ENCODE measurements at regions not wholly inside any gene's neighbourhood (a gene's known extent, or its start where the extent isn't known, plus 50 kb on each side); places are given as distances from the start of the nearest gene placed in this dataset.

- ATAC-seq (no peak), DNase-seq (no peak)
- Mint-ChIP-seq H3K36me3 (ENCODE audit: low read depth) (no peaks in the 10 kb centered on the region), H3K4me1 (no peaks in the 10 kb centered on the region), H3K27ac (no peak overlapping the region), H3K27me3 (no peaks in the 10 kb centered on the region), H3K4me3 (no peak overlapping the region)
- no peaks in the 10 kb centered on the region for H3K9me3 ChIP-seq (ENCODE audit: control insufficient read depth, low read length, poor library complexity, severe bottlenecking)
These were observed 437.3 kb upstream of the HTR2A start for GRCh38 chr13:47334173-47334572.

- DNase-seq (no peak), ATAC-seq (no peak)
- H3K4me3 Mint-ChIP-seq: no peak overlapping the region
- no peaks in the 10 kb centered on the region for H3K4me1 Mint-ChIP-seq
- H3K27me3 Mint-ChIP-seq: no peaks in the 10 kb centered on the region
- H3K27ac Mint-ChIP-seq: no peak overlapping the region
- H3K36me3 Mint-ChIP-seq (ENCODE audit: low read depth): no peaks in the 10 kb centered on the region
- no peaks in the 10 kb centered on the region for H3K9me3 ChIP-seq (ENCODE audit: control insufficient read depth, low read length, poor library complexity, severe bottlenecking)
These were observed 435.3 kb upstream of the HTR2A start for GRCh38 chr13:47332149-47332548.

- H3K4me1 Mint-ChIP-seq: no peaks in the 10 kb centered on the region
- no peak for DNase-seq
- H3K27ac Mint-ChIP-seq: no peak overlapping the region
- ATAC-seq: no peak
- H3K36me3 Mint-ChIP-seq (ENCODE audit: low read depth): no peaks in the 10 kb centered on the region
- no peaks in the 10 kb centered on the region for H3K27me3 Mint-ChIP-seq
- H3K4me3 Mint-ChIP-seq: no peak overlapping the region
- no peaks in the 10 kb centered on the region for H3K9me3 ChIP-seq (ENCODE audit: control insufficient read depth, low read length, poor library complexity, severe bottlenecking)
These were observed 433.2 kb upstream of the HTR2A start for GRCh38 chr13:47330031-47330430.

GRCh38 chr13:47327861-47328260 is 431.0 kb upstream of the HTR2A start:
- DNase-seq: no peak
- Mint-ChIP-seq H3K36me3 (ENCODE audit: low read depth) (no peaks in the 10 kb centered on the region), H3K4me3 (no peak overlapping the region), H3K27ac (no peak overlapping the region), H3K4me1 (no peaks in the 10 kb centered on the region), H3K27me3 (no peaks in the 10 kb centered on the region)
- no peak for ATAC-seq
- H3K9me3 ChIP-seq (ENCODE audit: control insufficient read depth, low read length, poor library complexity, severe bottlenecking): no peaks in the 10 kb centered on the region

GRCh38 chr13:47326061-47326460 is 429.2 kb upstream of the HTR2A start:
- Mint-ChIP-seq H3K27ac (no peak overlapping the region), H3K36me3 (ENCODE audit: low read depth) (no peaks in the 10 kb centered on the region), H3K4me1 (no peaks in the 10 kb centered on the region), H3K27me3 (no peaks in the 10 kb centered on the region), H3K4me3 (no peak overlapping the region)
- no peaks in the 10 kb centered on the region for H3K9me3 ChIP-seq (ENCODE audit: control insufficient read depth, low read length, poor library complexity, severe bottlenecking)
- DNase-seq (no peak), ATAC-seq (no peak)

GRCh38 chr13:47317356-47317755 is 420.5 kb upstream of the HTR2A start:
- no peak for ATAC-seq
- Mint-ChIP-seq H3K4me3 (no peak overlapping the region), H3K27ac (no peak overlapping the region), H3K4me1 (no peaks in the 10 kb centered on the region), H3K36me3 (ENCODE audit: low read depth) (no peaks in the 10 kb centered on the region), H3K27me3 (no peaks in the 10 kb centered on the region)
- H3K9me3 ChIP-seq (ENCODE audit: control insufficient read depth, low read length, poor library complexity, severe bottlenecking): no peaks in the 10 kb centered on the region
- no peak for DNase-seq

- ATAC-seq (no peak), DNase-seq (no peak)
- Mint-ChIP-seq H3K4me1 (no peaks in the 10 kb centered on the region), H3K36me3 (ENCODE audit: low read depth) (no peaks in the 10 kb centered on the region), H3K27me3 (no peaks in the 10 kb centered on the region), H3K27ac (no peak overlapping the region), H3K4me3 (no peak overlapping the region)
- no peaks in the 10 kb centered on the region for H3K9me3 ChIP-seq (ENCODE audit: control insufficient read depth, low read length, poor library complexity, severe bottlenecking)
These were observed 413.5 kb upstream of the HTR2A start for GRCh38 chr13:47310401-47310800.

GRCh38 chr13:47306991-47307390 is 410.1 kb upstream of the HTR2A start:
- no peak overlapping the region for H3K27ac Mint-ChIP-seq
- no peaks in the 10 kb centered on the region for H3K9me3 ChIP-seq (ENCODE audit: control insufficient read depth, low read length, poor library complexity, severe bottlenecking)
- H3K4me3 Mint-ChIP-seq: no peak overlapping the region
- H3K36me3 Mint-ChIP-seq (ENCODE audit: low read depth): no peaks in the 10 kb centered on the region
- ATAC-seq: no peak
- DNase-seq: no peak
- H3K4me1 Mint-ChIP-seq: no peaks in the 10 kb centered on the region
- H3K27me3 Mint-ChIP-seq: no peaks in the 10 kb centered on the region

GRCh38 chr13:47303626-47304025 is 406.8 kb upstream of the HTR2A start:
- DNase-seq (no peak), ATAC-seq (no peak)
- no peaks in the 10 kb centered on the region for H3K9me3 ChIP-seq (ENCODE audit: control insufficient read depth, low read length, poor library complexity, severe bottlenecking)
- Mint-ChIP-seq H3K27me3 (no peaks in the 10 kb centered on the region), H3K27ac (no peak overlapping the region), H3K36me3 (ENCODE audit: low read depth) (no peaks in the 10 kb centered on the region), H3K4me3 (no peak overlapping the region), H3K4me1 (no peaks in the 10 kb centered on the region)

- Mint-ChIP-seq H3K4me3 (no peak overlapping the region), H3K27me3 (no peaks in the 10 kb centered on the region), H3K27ac (no peak overlapping the region), H3K4me1 (no peaks in the 10 kb centered on the region), H3K36me3 (ENCODE audit: low read depth) (no peaks in the 10 kb centered on the region)
- no peaks in the 10 kb centered on the region for H3K9me3 ChIP-seq (ENCODE audit: control insufficient read depth, low read length, poor library complexity, severe bottlenecking)
- DNase-seq (no peak), ATAC-seq (no peak)
These were observed 402.5 kb upstream of the HTR2A start for GRCh38 chr13:47299304-47299703.

GRCh38 chr13:47298506-47298905 is 401.7 kb upstream of the HTR2A start:
- DNase-seq: no peak
- Mint-ChIP-seq H3K4me3 (no peak overlapping the region), H3K4me1 (no peaks in the 10 kb centered on the region), H3K27ac (no peak overlapping the region), H3K27me3 (no peaks in the 10 kb centered on the region), H3K36me3 (ENCODE audit: low read depth) (no peaks in the 10 kb centered on the region)
- H3K9me3 ChIP-seq (ENCODE audit: control insufficient read depth, low read length, poor library complexity, severe bottlenecking): no peaks in the 10 kb centered on the region
- no peak for ATAC-seq

GRCh38 chr13:47294691-47295090 is 397.8 kb upstream of the HTR2A start:
- no peak for DNase-seq
- H3K4me1 Mint-ChIP-seq: no peaks in the 10 kb centered on the region

GRCh38 chr13:47291107-47291656 is 394.3 kb upstream of the HTR2A start:
- no peaks in the 10 kb centered on the region for H3K4me1 Mint-ChIP-seq
- no peaks in the 10 kb centered on the region for H3K9me3 ChIP-seq (ENCODE audit: control insufficient read depth, low read length, poor library complexity, severe bottlenecking)
- no peak overlapping the region for H3K4me3 Mint-ChIP-seq
- ATAC-seq (no peak), DNase-seq (no peak)
- no peak overlapping the region for H3K27ac Mint-ChIP-seq
- no peaks in the 10 kb centered on the region for H3K27me3 Mint-ChIP-seq
- no peaks in the 10 kb centered on the region for H3K36me3 Mint-ChIP-seq (ENCODE audit: low read depth)

More at GRCh38 chr13:47294691-47295090, 397.8 kb upstream of the HTR2A start:
- H3K36me3 Mint-ChIP-seq (ENCODE audit: low read depth): no peaks in the 10 kb centered on the region
- no peak for ATAC-seq
- no peaks in the 10 kb centered on the region for H3K9me3 ChIP-seq (ENCODE audit: control insufficient read depth, low read length, poor library complexity, severe bottlenecking)
- no peak overlapping the region for H3K4me3 Mint-ChIP-seq
- H3K27me3 Mint-ChIP-seq: no peaks in the 10 kb centered on the region
- no peak overlapping the region for H3K27ac Mint-ChIP-seq

- Mint-ChIP-seq H3K4me3 (no peak overlapping the region), H3K27me3 (no peaks in the 10 kb centered on the region), H3K27ac (no peak overlapping the region), H3K4me1 (no peaks in the 10 kb centered on the region), H3K36me3 (ENCODE audit: low read depth) (no peaks in the 10 kb centered on the region)
- no peaks in the 10 kb centered on the region for H3K9me3 ChIP-seq (ENCODE audit: control insufficient read depth, low read length, poor library complexity, severe bottlenecking)
- ATAC-seq: no peak
- DNase-seq: no peak
These were observed 392.7 kb upstream of the HTR2A start for GRCh38 chr13:47289567-47289966.
